GM18520 (cell line): ENCODE measurements at regions not wholly inside any gene's neighbourhood (a gene's known extent, or its start where the extent isn't known, plus 50 kb on each side); places are given as distances from the start of the nearest gene placed in this dataset.
"Not testable (repeated sequence)": the region's sequence is repeated elsewhere in the genome, so short reads cannot be mapped to it uniquely, and the experiment has no call there.

ENCODE experiments used
- ATAC-seq: cut with Tn5 transposase; IDR thresholded peaks from one replicate; pipeline ENCODE4 v1.9.1; 2021; ENCODE audit not compliant: unreplicated experiment

GRCh38 chr2:228433721-228434120, 252.2 kb upstream of the SPHKAP start:
- no peak for ATAC-seq

DNA sequence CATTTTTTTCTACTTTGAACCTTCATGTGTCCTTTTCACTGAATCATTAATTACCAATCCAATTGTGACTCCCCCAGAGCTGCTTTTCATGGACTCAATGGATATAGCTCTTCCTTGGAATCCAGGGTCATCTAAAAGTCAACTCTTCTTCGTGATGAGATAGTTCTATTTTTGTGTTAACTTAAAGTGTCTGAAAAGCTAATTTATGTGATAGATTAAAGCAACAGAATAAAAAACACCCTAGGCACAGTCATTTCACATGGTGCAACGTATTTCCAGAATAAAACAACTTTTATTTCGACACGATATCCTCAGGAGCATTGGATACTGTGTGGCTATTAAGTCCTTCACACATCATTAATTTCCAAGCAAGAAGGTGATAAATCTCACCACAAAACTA, 250.6 kb upstream of the SPHKAP start:
- no peak for ATAC-seq

GRCh38 chr2:228430986-228431385, 249.5 kb upstream of the SPHKAP start:
- ATAC-seq, result no peak

DNA sequence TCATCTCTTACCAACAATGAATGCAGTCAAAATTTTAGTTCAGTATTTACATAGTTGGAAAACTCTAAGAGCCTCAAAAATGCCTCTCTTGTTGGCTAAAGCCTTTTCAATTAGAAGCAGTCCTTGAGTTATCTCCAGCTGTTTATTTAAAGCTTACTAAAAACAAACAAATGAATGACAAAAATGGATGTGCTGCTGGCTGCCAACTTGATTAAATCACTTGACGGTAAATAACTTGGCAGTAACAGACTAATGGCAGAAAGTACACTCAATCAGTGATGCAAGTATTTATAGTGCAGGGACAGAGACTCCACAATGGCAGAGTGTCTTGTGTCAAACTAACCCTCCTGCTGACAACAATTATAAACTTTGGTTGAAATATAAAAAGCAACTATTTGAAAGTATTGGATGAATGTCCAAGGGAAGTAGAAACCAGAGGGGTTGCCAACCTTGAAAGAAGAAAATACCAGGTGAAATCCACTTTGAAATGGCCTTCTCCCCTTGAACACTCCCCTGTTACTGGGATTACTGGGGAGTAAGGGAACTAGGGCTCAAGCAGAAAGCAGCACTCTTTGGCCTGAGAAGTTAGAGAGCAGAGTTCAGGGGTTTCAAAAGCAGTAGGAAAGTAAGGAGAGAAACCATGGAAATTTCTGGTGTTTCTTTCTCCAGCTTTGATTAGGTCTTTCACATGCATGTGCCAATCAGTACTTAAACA, 245.2 kb upstream of the SPHKAP start:
- no peak for ATAC-seq

DNA sequence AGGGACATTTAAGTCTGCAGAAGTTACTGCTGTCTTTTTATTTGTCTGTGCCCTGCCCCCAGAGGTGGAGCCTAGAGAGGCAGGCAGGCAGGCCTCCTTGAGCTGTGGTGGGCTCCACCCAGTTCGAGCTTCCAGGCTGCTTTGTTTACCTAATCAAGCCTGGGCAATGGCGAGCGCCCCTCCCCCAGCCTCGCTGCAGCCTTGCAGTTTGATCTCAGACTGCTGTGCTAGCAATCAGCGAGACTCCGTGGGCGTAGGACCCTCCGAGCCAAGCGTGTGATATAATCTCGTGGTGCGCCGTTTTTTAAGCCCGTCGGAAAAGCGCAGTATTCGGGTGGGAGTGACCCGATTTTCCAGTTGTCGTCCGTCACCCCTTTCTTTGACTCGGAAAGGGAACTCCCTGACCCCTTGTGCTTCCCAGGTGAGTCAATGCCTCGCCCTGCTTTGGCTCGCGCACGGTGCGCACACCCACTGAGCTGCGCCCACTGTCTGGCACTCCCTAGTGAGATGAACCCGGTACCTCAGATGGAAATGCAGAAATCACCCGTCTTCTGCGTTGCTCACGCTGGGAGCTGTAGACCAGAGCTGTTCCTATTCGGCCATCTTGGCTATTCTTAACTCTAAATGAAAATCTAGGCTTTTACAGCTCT, 244.0 kb upstream of the SPHKAP start:
- not testable (repeated sequence) for ATAC-seq

DNA sequence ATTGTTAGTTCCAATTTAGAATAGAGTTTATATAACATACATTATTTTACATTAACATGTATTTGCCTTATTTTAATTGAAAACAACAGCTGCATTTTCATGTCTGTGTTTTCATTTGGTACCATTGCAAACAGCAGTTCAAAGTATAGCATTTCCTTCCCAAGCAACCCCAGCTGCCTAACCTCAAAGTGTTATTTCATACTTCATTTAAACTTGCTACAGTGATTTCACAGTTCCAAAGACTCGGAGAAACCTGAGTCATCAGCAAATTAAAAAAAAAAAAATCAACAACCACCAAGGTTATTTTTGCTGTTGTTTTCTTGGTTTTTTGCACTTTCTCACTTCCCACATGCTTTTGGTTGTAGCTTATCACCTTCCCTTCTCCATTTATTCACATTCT, 236.5 kb upstream of the SPHKAP start:
- ATAC-seq, result no peak

DNA sequence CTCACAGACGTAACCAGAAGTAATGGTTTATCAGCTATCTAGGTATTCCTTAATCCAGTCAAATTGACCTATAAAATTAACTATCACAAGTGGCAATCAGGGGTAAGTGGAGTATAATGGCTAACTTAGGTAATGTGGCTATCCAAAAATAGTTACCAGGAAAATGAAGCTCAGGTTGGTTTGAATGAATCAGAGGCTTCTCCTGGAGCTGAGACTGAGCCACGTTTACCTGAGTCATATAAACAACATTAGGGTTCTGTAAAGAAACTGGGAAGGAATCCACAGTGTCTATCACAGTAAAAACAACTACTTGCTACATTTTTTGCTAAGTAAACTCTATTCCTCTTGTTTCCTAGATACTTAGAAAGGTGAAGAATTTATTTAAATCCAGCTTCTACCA, 236.0 kb upstream of the SPHKAP start:
- no peak for ATAC-seq

DNA sequence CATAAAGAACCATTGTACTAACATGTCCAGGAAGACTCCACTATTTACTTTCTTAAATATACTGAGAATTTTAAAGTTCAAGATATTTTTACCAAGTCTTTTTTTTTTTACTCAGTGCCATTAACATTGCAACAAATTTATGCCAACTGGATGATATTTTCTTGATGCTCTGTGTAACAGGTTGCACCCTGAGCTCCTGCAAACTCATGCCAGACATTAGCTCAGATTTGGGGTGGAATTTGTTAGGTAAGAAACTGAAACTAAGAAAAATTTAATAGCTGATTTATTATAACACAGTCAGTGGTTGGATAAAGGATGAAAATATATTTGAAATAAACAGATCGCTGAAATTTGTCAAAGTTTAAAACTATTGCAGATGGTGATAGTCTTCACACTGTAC, 228.6 kb upstream of the SPHKAP start:
- ATAC-seq, result no peak

DNA sequence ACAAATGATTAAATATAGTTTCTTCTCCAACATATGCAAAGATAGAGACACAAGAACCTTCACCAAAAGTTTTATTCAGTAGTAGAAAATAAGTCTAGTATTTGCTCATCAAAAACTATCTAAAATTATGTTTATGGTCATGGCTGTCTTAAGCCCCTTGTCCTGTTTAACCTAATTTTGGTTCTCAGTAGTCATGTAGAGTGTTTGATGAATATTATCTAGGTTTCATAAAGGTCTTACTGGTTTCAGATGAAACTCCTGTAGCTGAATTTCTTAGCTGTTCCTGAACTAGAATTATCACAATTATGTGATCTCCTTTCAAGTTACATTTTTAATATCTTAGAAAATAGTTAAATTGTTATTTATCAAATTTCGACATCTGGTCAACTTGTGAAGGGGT, 228.0 kb upstream of the SPHKAP start:
- no peak for ATAC-seq

DNA sequence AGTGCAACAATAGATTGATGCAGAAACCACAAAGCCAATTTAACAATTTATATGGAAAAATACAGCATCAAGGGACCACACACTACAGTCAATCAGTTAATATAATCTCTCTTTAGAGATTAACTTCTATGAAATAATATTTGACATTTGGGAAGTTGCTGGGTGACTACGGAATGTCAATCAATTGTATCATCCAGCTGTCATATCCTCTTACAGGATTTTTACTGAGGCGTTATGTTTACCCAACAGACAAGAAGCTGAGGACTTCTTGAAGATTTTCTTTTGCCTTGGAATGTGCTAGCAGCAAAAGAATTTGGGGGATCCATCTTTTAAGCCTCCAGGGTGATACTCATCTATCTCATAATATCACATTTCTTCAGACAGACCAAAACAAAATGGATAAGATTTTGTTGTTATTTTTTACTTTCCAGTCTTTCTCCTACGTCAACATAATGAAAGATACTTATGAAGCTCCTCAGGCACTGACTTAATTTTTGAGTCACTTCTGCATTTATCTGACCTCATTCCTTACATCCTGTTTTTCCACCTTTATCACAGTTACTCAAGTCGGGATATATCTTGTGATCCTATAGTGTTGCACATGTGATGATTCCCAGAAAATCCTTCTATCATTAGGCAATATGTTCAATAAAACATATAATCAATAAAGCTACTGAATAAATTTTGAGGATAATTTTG, 227.2 kb upstream of the SPHKAP start:
- ATAC-seq, result no peak

- ATAC-seq, result no peak
These were observed 226.3 kb upstream of the SPHKAP start for GRCh38 chr2:228407821-228408220.

DNA sequence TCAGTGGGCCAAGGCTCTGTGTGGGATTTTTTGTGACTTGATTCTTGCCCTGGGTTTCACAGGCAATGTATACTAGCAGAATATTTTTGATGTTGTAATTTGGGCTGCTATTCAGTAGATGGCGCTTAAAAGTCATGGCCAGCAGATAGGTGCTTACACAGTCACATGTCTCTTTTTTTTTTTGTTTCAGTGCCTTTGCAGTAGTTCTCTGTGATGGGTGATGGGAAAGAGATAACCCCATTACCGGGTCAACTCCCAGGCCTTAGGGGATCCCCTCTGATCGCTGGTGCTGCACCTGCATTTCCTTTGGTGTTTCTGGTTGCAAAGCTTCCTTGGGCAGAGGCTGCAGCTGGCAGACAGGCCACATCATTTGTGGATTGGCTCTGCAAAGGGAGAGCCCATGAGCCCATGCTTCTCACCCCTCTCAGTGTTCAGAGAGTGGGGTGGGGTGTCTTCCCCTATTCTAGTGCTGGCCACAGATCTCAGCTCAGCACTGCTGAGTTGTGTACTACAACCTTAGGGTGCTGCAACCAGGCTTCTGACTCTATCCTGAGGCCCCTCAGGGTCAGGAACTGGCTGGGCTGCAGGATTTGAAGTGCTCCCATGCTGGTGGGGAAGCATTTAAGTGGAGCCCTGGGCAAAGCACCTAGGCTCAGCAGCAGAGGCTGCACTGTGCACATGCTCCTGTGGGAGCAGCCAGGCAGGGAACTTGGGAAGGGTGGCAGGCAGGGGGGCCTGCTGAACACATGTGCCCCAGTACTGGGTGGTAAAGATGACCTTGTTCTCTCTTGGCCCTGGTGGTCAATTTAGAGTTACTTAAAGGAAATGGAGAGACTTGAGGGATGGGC, 219.8 kb upstream of the SPHKAP start:
- no peak for ATAC-seq

DNA sequence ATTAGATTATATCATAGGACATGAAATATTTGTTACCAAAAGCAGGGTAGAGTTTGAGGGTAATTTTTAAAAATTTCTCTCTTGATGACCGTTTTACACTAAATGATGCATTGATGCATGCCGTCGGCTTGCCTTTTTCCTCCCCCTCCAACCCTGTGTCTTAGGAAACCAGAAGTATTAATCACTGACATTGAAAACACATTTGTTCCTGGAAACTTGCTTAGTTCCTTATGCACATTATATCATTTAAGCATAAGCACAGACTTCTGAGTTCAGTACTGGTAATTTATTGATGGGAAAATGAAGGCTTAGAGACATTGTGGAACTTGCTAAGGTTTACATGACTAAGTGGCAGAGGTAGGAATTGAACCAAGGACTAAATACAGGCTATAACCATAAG, 206.3 kb upstream of the SPHKAP start:
- ATAC-seq, result no peak

DNA sequence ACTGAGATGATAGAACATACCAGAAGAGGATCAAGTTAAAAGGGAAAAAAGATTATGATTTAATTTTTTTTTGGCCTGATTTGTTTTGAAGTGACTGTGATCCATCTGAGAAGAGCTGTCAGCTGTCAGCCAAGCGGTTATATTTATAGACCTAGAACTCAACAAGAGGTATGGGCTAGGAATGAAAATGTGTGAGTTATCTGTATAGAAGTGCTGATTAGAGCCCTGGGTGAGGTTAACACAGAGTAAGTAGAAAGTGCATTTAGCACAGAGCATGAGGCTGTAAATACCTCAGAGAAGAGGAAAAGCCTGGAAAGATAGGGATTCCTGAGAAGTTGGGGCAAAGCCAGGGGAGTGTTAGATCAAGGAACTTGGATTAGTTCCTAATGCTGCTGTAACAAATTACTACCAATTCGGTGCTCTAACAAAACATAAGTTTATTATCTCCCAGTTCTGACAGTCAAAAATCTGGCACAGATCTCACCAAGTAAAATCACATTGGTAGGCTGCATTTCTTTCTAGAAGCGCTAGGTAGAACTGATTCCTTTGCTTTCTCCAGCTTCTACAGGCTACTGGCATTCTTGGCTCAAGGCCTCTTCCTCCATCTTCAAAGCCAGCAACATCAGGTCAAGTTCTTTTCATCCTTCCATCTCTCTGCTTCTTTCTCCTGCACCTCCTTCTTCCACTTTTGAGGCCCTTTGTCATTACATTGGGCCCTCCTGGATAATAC, 197.4 kb upstream of the SPHKAP start:
- ATAC-seq, result no peak

GRCh38 chr2:228378233-228378632, 196.7 kb upstream of the SPHKAP start:
- no peak for ATAC-seq

- no peak for ATAC-seq
These were observed 196.0 kb upstream of the SPHKAP start for GRCh38 chr2:228377533-228377932.

DNA sequence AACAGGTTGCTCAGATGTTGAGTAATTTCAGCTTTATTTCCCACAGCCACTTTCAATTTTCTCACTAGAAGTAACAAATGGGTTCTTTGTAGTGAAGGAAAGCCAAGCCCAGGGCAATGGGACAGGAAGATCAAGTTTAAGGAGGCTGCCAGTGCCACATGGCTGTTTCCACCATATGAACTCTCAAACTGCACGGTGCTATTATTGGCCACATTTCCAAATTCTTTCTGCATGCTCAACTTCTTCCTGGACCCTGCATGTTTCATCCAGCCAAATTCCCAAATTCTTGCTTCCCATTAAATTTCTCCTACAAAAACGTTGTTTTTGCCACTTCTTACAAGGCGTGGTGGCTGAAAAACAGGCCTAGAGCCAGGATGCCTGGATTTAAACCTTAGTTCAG, 193.3 kb upstream of the SPHKAP start:
- ATAC-seq, result no peak

DNA sequence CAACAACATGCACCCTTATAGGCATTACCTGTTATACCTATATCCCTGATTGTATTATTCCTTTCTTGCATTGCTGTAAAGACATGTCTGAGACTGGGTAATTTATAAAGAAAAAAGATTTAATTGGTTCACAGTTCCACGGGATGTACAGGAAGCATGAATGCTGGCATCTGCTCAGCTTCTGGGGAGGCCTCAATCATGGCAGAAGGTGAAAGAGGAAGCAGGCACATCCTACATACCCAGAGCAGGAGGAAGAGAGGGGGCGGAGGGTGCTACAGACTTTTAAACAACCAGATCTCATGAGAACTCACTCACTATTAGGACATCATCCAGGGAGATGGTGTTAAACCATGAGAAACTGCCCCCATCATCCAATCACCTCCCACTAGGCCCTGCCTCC, 191.7 kb upstream of the SPHKAP start:
- no peak for ATAC-seq

DNA sequence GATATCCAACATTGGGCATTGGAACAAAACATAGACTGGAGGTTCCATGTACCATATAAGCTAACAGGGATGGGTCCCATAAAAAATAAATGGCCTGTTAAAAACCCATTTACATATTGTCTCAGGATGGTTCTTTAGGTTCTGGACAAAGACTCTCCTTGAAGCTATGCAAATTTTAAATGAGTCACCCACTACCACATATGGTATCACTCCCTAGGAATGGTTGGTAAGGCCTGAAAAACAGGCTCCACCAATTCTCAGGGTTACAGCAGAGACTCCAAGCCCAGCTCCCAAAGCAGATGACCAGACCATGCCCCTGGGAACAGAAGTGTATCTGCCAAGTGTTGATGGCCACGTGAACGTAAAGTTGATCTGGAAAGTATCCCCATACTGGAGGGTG, 190.7 kb upstream of the SPHKAP start:
- ATAC-seq, result no peak

- no peak for ATAC-seq
These were observed 188.0 kb upstream of the SPHKAP start for GRCh38 chr2:228369400-228370031.
